ENCODE measurements at regions not wholly inside any gene's neighbourhood (a gene's known extent, or its start where the extent isn't known, plus 50 kb on each side); places are given as distances from the start of the nearest gene placed in this dataset.

DNA sequence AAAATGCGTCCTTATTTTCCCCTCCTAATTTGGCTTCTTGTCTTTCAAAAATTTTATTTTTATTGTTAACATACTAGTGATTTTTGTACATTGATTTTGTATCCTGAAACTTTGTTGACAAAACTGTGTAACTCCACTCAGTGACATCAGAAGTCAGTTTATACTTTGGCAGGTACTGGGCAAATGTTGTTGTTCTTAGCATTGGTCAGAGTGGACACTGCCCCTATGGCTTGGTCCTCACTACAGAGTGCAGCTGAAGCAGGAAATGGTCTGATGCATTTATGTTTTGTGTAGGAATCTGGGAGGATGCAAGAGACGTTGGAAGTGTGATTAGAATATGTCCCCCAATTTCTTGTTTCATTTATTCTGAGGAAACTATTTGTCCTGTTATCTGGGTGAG lies 205.5 kb upstream of the CENPE start:
- WGBS (ENCODE audit: insufficient coverage): 43% methylated on average over 1 of the region's 2 CpGs
- H3K27me3 ChIP-seq (ENCODE audit: control insufficient read depth in 2 of 2, insufficient read depth in 2 of 2, low read length in 2 of 2): no peaks in the 10 kb centered on the region
- Mint-ChIP-seq H3K27me3 (ENCODE audit: low read depth in 3 of 3) (no peaks in the 10 kb centered on the region), H3K4me3 (no peak overlapping the region), H3K9me3 (peaks cover 0 to 2% (median 0%) of the 10 kb centered on the region in 7 donors), H3K4me1 (no peaks in the 10 kb centered on the region), H3K27ac (no peak overlapping the region), H3K36me3 (no peaks in the 10 kb centered on the region)
- H3K4me3 ChIP-seq (replicated peaks in 1 of 3; ENCODE audit: low read depth in 2 of 3, low read length in 3 of 3): no peak overlapping the region
- H3K9ac ChIP-seq (ENCODE audit: insufficient read depth, low read length, poor library complexity, severe bottlenecking): no peak overlapping the region
- H3K36me3 ChIP-seq (replicated peaks in 1 of 2; ENCODE audit: control insufficient read depth in 1 of 2, insufficient read depth in 2 of 2, low read length in 2 of 2): no peaks in the 10 kb centered on the region
- H2AFZ ChIP-seq (ENCODE audit: insufficient read depth, low read depth, low read length, poor library complexity, severe bottlenecking): no peak overlapping the region
- no peaks in the 10 kb centered on the region for H4K20me1 ChIP-seq (ENCODE audit: insufficient read depth, low read length)
- no peaks in the 10 kb centered on the region for H3K9me3 ChIP-seq (replicated peaks in 1 of 2; ENCODE audit: control insufficient read depth in 1 of 2, insufficient read depth in 1 of 2, low read length in 2 of 2)
- TF ChIP-seq, protein P1, sequence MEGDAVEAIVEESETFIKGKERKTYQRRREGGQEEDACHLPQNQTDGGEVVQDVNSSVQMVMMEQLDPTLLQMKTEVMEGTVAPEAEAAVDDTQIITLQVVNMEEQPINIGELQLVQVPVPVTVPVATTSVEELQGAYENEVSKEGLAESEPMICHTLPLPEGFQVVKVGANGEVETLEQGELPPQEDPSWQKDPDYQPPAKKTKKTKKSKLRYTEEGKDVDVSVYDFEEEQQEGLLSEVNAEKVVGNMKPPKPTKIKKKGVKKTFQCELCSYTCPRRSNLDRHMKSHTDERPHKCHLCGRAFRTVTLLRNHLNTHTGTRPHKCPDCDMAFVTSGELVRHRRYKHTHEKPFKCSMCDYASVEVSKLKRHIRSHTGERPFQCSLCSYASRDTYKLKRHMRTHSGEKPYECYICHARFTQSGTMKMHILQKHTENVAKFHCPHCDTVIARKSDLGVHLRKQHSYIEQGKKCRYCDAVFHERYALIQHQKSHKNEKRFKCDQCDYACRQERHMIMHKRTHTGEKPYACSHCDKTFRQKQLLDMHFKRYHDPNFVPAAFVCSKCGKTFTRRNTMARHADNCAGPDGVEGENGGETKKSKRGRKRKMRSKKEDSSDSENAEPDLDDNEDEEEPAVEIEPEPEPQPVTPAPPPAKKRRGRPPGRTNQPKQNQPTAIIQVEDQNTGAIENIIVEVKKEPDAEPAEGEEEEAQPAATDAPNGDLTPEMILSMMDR (IDR thresholded peaks at IDR 0.05): no peak
- H3K4me1 ChIP-seq (ENCODE audit: control insufficient read depth in 1 of 2, insufficient read depth in 2 of 2, low read length in 2 of 2): no peaks in the 10 kb centered on the region
- DNase-seq: no peak
- no peak overlapping the region for H3K27ac ChIP-seq (ENCODE audit: low read depth in 1 of 2, low read length in 2 of 2)
- H3K4me2 ChIP-seq (replicated peaks; ENCODE audit: extremely low read depth, low read length, poor library complexity, severe bottlenecking): no peak overlapping the region
- H3K79me2 ChIP-seq (ENCODE audit: insufficient read depth, low read length): no peaks in the 10 kb centered on the region
- intact Hi-C loops (cut with micrococcal nuclease): no loop called here

DNA sequence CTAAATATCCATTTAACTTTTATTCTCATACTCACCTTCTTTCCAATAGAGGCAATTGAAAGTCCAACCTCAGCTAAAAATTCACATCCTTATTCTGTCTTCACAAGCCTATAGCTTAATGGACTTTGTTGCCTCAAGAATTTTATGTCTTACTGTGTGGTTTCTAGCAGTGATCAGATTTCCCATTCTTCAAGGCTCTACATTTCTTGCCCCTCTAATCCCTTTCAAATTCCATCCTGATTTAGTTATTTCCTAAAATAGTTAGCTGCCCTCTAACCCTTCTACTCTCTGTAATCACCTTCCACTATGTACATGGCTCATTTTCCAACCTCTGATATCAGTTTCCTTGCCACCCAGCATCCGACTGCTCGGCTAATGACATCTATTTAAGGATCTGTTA lies 204.1 kb upstream of the CENPE start:
- no peak overlapping the region for H2AFZ ChIP-seq (ENCODE audit: insufficient read depth, low read depth, low read length, poor library complexity, severe bottlenecking)
- Mint-ChIP-seq H3K27me3 (ENCODE audit: low read depth in 3 of 3) (no peaks in the 10 kb centered on the region), H3K9me3 (peaks cover 0 to 2% (median 0%) of the 10 kb centered on the region in 7 donors)

More for the DNA sequence above, 204.1 kb upstream of the CENPE start:
- H3K4me1 ChIP-seq (ENCODE audit: control insufficient read depth in 1 of 2, insufficient read depth in 2 of 2, low read length in 2 of 2): no peaks in the 10 kb centered on the region
- H3K79me2 ChIP-seq (ENCODE audit: insufficient read depth, low read length): no peaks in the 10 kb centered on the region
- H3K27me3 ChIP-seq (ENCODE audit: control insufficient read depth in 2 of 2, insufficient read depth in 2 of 2, low read length in 2 of 2): no peaks in the 10 kb centered on the region
- no CpG with 5 or more reads among the region's 2 CpGs for WGBS (ENCODE audit: insufficient coverage)
- H3K4me1 Mint-ChIP-seq: no peaks in the 10 kb centered on the region
- H3K4me2 ChIP-seq (replicated peaks; ENCODE audit: extremely low read depth, low read length, poor library complexity, severe bottlenecking): no peak overlapping the region
- no peaks in the 10 kb centered on the region for H3K36me3 Mint-ChIP-seq
- H3K27ac Mint-ChIP-seq: no peak overlapping the region
- no peak for DNase-seq
- H3K9ac ChIP-seq (ENCODE audit: insufficient read depth, low read length, poor library complexity, severe bottlenecking): no peak overlapping the region
- H3K36me3 ChIP-seq (replicated peaks in 1 of 2; ENCODE audit: control insufficient read depth in 1 of 2, insufficient read depth in 2 of 2, low read length in 2 of 2): no peaks in the 10 kb centered on the region
- intact Hi-C loops (cut with micrococcal nuclease): no loop called here
- TF ChIP-seq, protein P1 (IDR thresholded peaks at IDR 0.05): no peak
- no peaks in the 10 kb centered on the region for H4K20me1 ChIP-seq (ENCODE audit: insufficient read depth, low read length)
- H3K9me3 ChIP-seq (replicated peaks in 1 of 2; ENCODE audit: control insufficient read depth in 1 of 2, insufficient read depth in 1 of 2, low read length in 2 of 2): no peaks in the 10 kb centered on the region
- H3K4me3 ChIP-seq (replicated peaks in 1 of 3; ENCODE audit: low read depth in 2 of 3, low read length in 3 of 3): no peak overlapping the region
- H3K4me3 Mint-ChIP-seq: no peak overlapping the region
- no peak overlapping the region for H3K27ac ChIP-seq (ENCODE audit: low read depth in 1 of 2, low read length in 2 of 2)
